PC-3 (cell line): ENCODE measurements at regions not wholly inside any gene's neighbourhood (a gene's known extent, or its start where the extent isn't known, plus 50 kb on each side); places are given as distances from the start of the nearest gene placed in this dataset.

Experiments
- EZH2 ChIP-seq: fragments of 300-600 bp; sonication (generic); IDR thresholded peaks from one replicate; pipeline ENCODE4 v1.6.1; 2017; ENCODE audit warnings: antibody characterized with exemption, mild to moderate bottlenecking, low read length; ENCODE audit not compliant: unreplicated experiment
- TF ChIP-seq, protein P1 (sequence below): fragments of 300-600 bp; sonication (generic); conservative IDR thresholded peaks from 2 replicates; pipeline ENCODE4 v1.5.1; 2017; ENCODE audit warnings: antibody characterized with exemption, low read depth, mild to moderate bottlenecking, low read length

DNA sequence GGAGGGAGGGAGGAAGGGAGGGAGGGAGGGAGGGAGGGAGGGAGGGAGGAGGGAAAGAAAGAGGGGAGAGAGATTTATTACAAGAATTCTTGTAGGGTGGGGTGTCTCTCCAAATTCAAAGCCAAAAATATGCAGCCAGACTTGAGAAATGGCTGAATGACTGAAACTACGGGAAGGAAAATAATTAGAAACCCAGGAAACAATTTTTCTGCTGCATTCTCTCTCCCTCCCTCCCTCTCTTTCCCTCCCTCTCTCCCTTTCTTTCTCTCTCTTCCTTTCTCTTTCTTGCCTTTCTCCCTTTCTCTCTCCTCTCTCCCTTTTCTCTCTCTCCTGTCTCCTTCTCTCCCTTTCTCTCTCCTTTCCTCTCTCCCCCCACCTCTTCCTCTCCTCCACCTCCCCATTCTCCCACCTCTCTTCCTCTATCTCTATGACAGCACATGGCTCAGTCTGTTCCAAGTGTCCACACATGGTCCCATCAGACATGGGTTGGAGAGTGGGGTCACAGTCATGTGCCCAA lies 218.7 kb downstream of the C1D start:
- TF ChIP-seq, protein P1, sequence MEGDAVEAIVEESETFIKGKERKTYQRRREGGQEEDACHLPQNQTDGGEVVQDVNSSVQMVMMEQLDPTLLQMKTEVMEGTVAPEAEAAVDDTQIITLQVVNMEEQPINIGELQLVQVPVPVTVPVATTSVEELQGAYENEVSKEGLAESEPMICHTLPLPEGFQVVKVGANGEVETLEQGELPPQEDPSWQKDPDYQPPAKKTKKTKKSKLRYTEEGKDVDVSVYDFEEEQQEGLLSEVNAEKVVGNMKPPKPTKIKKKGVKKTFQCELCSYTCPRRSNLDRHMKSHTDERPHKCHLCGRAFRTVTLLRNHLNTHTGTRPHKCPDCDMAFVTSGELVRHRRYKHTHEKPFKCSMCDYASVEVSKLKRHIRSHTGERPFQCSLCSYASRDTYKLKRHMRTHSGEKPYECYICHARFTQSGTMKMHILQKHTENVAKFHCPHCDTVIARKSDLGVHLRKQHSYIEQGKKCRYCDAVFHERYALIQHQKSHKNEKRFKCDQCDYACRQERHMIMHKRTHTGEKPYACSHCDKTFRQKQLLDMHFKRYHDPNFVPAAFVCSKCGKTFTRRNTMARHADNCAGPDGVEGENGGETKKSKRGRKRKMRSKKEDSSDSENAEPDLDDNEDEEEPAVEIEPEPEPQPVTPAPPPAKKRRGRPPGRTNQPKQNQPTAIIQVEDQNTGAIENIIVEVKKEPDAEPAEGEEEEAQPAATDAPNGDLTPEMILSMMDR: no peak
- no peak for TF ChIP-seq EZH2
